A172 (cell line): ENCODE measurements at regions not wholly inside any gene's neighbourhood (a gene's known extent, or its start where the extent isn't known, plus 50 kb on each side); places are given as distances from the start of the nearest gene placed in this dataset.
"Not testable (repeated sequence)": the region's sequence is repeated elsewhere in the genome, so short reads cannot be mapped to it uniquely, and the experiment has no call there.

ENCODE experiments used
- DNase-seq: peaks from one replicate; pipeline ENCODE4 v3.0.0-alpha.2; 2015; ENCODE audit warnings: low spot score

GRCh38 chr16:73408311-73408710 lies 360.4 kb upstream of the ZFHX3 start:
- DNase-seq, result no peak

- no peak for DNase-seq
Measured at GRCh38 chr16:73405851-73406250, 357.9 kb upstream of the ZFHX3 start.

GRCh38 chr16:73404001-73404400 lies 356.1 kb upstream of the ZFHX3 start:
- DNase-seq, result no peak

- no peak for DNase-seq
Measured at GRCh38 chr16:73403291-73403690, 355.4 kb upstream of the ZFHX3 start.

GRCh38 chr16:73400951-73401350 lies 353.0 kb upstream of the ZFHX3 start:
- no peak for DNase-seq

GRCh38 chr16:73399997-73400396 lies 352.1 kb upstream of the ZFHX3 start:
- no peak for DNase-seq

- DNase-seq, result no peak
Measured at GRCh38 chr16:73399486-73399885, 351.6 kb upstream of the ZFHX3 start.

- not testable (repeated sequence) for DNase-seq
Measured at GRCh38 chr16:73398604-73399003, 350.7 kb upstream of the ZFHX3 start.

GRCh38 chr16:73396556-73396955 lies 348.6 kb upstream of the ZFHX3 start:
- DNase-seq, result no peak

GRCh38 chr16:73390936-73391335 lies 343.0 kb upstream of the ZFHX3 start:
- peak; percentile 81 for DNase-seq

- no peak for DNase-seq
Measured at GRCh38 chr16:73390491-73390890, 342.6 kb upstream of the ZFHX3 start.

- peak; percentile 4 for DNase-seq
Measured at GRCh38 chr16:73389085-73389484, 341.2 kb upstream of the ZFHX3 start.

GRCh38 chr16:73387979-73388378 lies 340.1 kb upstream of the ZFHX3 start:
- no peak for DNase-seq

GRCh38 chr16:73385696-73386095 lies 337.8 kb upstream of the ZFHX3 start:
- DNase-seq, result peak; percentile 50

- DNase-seq, result no peak
Measured at GRCh38 chr16:73384506-73385089, 336.7 kb upstream of the ZFHX3 start.

GRCh38 chr16:73383988-73384365 lies 336.0 kb upstream of the ZFHX3 start:
- no peak for DNase-seq

- DNase-seq, result no peak
Measured at GRCh38 chr16:73383195-73383987, 335.5 kb upstream of the ZFHX3 start.

GRCh38 chr16:73378471-73378870 lies 330.5 kb upstream of the ZFHX3 start:
- no peak for DNase-seq

GRCh38 chr16:73371584-73372319 lies 323.8 kb upstream of the ZFHX3 start:
- no peak for DNase-seq

- DNase-seq, result no peak
Measured at GRCh38 chr16:73369851-73370250, 321.9 kb upstream of the ZFHX3 start.

- no peak for DNase-seq
Measured at GRCh38 chr16:73368715-73369114, 320.8 kb upstream of the ZFHX3 start.

- peak; percentile 15 for DNase-seq
Measured at GRCh38 chr16:73365016-73365551, 317.2 kb upstream of the ZFHX3 start.

- DNase-seq, result no peak
Measured at GRCh38 chr16:73364413-73364812, 316.5 kb upstream of the ZFHX3 start.
